ENCODE measurements at regions not wholly inside any gene's neighbourhood (a gene's known extent, or its start where the extent isn't known, plus 50 kb on each side); places are given as distances from the start of the nearest gene placed in this dataset.

GRCh38 chr18:25454270-25454659 lies 102.3 kb upstream of the ZNF521 start:
- TF ChIP-seq CTCF (conservative IDR thresholded peaks at IDR 0.05; ENCODE audit: low read depth, low read length): no peak
- TF ChIP-seq EZH2phosphoT487 (IDR thresholded peaks at IDR 0.05; ENCODE audit: borderline replicate concordance, low read length): no peak
